DOHH2 (cell line): ENCODE measurements at regions not wholly inside any gene's neighbourhood (a gene's known extent, or its start where the extent isn't known, plus 50 kb on each side); places are given as distances from the start of the nearest gene placed in this dataset.

Source experiments
- EZH2phosphoT487 ChIP-seq: fragments of 200-600 bp; sonication (generic); IDR thresholded peaks from 2 replicates; pipeline ENCODE4 v1.6.1; 2017; ENCODE audit warnings: borderline replicate concordance, mild to moderate bottlenecking, antibody characterized with exemption, low read length, moderate library complexity, mixed read lengths
- TF ChIP-seq, protein P1 (sequence below): fragments of 200-600 bp; sonication (generic); IDR thresholded peaks from one replicate; pipeline ENCODE4 v1.5.1; 2014; ENCODE audit warnings: antibody characterized with exemption, mild to moderate bottlenecking, low read depth, low read length; ENCODE audit not compliant: poor library complexity, severe bottlenecking

DNA sequence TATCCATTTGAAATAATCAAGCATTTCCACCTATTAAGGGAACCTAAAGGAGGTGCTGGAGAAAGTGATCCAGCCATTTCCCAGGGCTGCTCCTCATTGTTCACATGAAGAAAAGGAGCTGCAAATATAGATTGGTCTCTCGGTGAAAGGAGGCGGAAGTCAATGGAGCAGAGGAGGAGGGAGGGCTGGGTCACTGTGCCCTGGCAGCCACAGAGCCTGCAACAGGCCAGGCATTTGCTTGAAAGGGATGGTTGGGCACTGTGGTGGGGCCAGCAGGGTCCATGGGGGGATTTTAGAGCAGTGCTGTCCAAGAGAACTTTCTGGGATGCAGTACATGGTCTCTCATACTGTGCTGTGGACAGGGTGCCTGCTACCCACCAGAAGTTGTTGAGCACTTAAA, 173.2 kb downstream of the CYLD start:
- TF ChIP-seq, protein P1, sequence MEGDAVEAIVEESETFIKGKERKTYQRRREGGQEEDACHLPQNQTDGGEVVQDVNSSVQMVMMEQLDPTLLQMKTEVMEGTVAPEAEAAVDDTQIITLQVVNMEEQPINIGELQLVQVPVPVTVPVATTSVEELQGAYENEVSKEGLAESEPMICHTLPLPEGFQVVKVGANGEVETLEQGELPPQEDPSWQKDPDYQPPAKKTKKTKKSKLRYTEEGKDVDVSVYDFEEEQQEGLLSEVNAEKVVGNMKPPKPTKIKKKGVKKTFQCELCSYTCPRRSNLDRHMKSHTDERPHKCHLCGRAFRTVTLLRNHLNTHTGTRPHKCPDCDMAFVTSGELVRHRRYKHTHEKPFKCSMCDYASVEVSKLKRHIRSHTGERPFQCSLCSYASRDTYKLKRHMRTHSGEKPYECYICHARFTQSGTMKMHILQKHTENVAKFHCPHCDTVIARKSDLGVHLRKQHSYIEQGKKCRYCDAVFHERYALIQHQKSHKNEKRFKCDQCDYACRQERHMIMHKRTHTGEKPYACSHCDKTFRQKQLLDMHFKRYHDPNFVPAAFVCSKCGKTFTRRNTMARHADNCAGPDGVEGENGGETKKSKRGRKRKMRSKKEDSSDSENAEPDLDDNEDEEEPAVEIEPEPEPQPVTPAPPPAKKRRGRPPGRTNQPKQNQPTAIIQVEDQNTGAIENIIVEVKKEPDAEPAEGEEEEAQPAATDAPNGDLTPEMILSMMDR: no peak
- no peak for TF ChIP-seq EZH2phosphoT487
